Right lobe of liver (tissue), 6 donors: ENCODE measurements at regions not wholly inside any gene's neighbourhood (a gene's known extent, or its start where the extent isn't known, plus 50 kb on each side); places are given as distances from the start of the nearest gene placed in this dataset.

ENCODE experiments used
- ATAC-seq, 4 donors: fragments of 200-7000 bp; cut with Tn5 transposase; one replicate each; pipeline ENCODE4 v1.9.1; 2020; ENCODE audit warnings: mild to moderate bottlenecking in 4 of 4, moderate library complexity in 4 of 4
- DNase-seq, 3 donors: peaks; one replicate each; pipeline ENCODE4 v3.0.0-alpha.2; 2020
- H3K27ac ChIP-seq, 3 donors: fragments of 200-600 bp; one replicate each; pipeline ENCODE4 v1.8.0; 2022
- H3K27me3 ChIP-seq, 2 donors: fragments of 200-600 bp; one replicate each; pipeline ENCODE4 v1.8.0; 2022
- H3K36me3 ChIP-seq, 4 donors: fragments of 200-600 bp; sonication (generic) in 1 of 4; one replicate each; pipeline versions ENCODE4 v1.5.1 to v1.8.0; 2017 to 2022; ENCODE audit warnings: control low read depth in 1 of 4
- H3K4me1 ChIP-seq, 4 donors: fragments of 200-600 bp; sonication (generic) in 1 of 4; one replicate each; pipeline versions ENCODE4 v1.5.1 to v1.8.0; 2017 to 2022; ENCODE audit warnings: control low read depth in 1 of 4
- H3K4me3 ChIP-seq, 3 donors: fragments of 200-600 bp; one replicate each; pipeline ENCODE4 v1.8.0; 2022
- H3K9me3 ChIP-seq, 4 donors: fragments of 200-600 bp; sonication (generic) in 1 of 4; one replicate each; pipeline versions ENCODE4 v1.5.1 to v1.8.0; 2017 to 2022; ENCODE audit warnings: control low read depth in 1 of 4
- POLR2A ChIP-seq: fragments of 450-650 bp; IDR thresholded peaks from one replicate; pipeline ENCODE4 v1.6.1; 2017; ENCODE audit warnings: antibody characterized with exemption, mild to moderate bottlenecking
- WGBS: methylation state at CpG from one replicate; pipeline ENCODE4 v1.1.6; 2018; ENCODE audit warnings: low coverage, low lambda C conversion rate; ENCODE audit not compliant: insufficient coverage; ENCODE audit errors: missing lambda C conversion rate; 5-methylcytosine and 5-hydroxymethylcytosine counted together
- intact Hi-C, 2 donors: fragments of 100-400 bp; cut with DNase I; formaldehyde crosslinking; loops; one replicate each; pipeline versions ENCODE4 v1.11.2 to v1.14.1; 2022
- TF ChIP-seq, protein P1 (sequence below), 4 donors: fragments of 200-600 bp in 3 of 4; fragments of 450-650 bp in 1 of 4; IDR thresholded peaks; one replicate each; pipeline versions ENCODE4 v1.5.1 to v1.8.0; 2016 to 2022; ENCODE audit warnings: antibody characterized with exemption in 4 of 4, mild to moderate bottlenecking in 2 of 4
- donor health status: DM: no; HTN: yes; CAD: no.
- donor health status: DM: no; HTN: no; CAD: no.
- donor health status: DM: no; HTN: no; CAD: no.
- donor health status: DM: no; HTN: yes; CAD: no.
- donor health status: DM: no; HTN: yes; CAD: no.

- Histone ChIP-seq H3K27me3 (no peaks in the 10 kb centered on the region), H3K9me3 (no peaks in the 10 kb centered on the region), H3K4me3 (no peak overlapping the region), H3K27ac (no peak overlapping the region), H3K36me3 (no peaks in the 10 kb centered on the region), H3K4me1 (no peaks in the 10 kb centered on the region)
- WGBS: 71% methylated on average over 5 of the region's 5 CpGs
- DNase-seq: no peak
- TF ChIP-seq, protein P1, sequence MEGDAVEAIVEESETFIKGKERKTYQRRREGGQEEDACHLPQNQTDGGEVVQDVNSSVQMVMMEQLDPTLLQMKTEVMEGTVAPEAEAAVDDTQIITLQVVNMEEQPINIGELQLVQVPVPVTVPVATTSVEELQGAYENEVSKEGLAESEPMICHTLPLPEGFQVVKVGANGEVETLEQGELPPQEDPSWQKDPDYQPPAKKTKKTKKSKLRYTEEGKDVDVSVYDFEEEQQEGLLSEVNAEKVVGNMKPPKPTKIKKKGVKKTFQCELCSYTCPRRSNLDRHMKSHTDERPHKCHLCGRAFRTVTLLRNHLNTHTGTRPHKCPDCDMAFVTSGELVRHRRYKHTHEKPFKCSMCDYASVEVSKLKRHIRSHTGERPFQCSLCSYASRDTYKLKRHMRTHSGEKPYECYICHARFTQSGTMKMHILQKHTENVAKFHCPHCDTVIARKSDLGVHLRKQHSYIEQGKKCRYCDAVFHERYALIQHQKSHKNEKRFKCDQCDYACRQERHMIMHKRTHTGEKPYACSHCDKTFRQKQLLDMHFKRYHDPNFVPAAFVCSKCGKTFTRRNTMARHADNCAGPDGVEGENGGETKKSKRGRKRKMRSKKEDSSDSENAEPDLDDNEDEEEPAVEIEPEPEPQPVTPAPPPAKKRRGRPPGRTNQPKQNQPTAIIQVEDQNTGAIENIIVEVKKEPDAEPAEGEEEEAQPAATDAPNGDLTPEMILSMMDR (IDR thresholded peaks at IDR 0.05): no peak
- no peak for TF ChIP-seq POLR2A
- ATAC-seq: no peak
- intact Hi-C loops: no loop called here
These were observed 123.6 kb upstream of the RGMA start for GRCh38 chr15:93212578-93212977.

DNA sequence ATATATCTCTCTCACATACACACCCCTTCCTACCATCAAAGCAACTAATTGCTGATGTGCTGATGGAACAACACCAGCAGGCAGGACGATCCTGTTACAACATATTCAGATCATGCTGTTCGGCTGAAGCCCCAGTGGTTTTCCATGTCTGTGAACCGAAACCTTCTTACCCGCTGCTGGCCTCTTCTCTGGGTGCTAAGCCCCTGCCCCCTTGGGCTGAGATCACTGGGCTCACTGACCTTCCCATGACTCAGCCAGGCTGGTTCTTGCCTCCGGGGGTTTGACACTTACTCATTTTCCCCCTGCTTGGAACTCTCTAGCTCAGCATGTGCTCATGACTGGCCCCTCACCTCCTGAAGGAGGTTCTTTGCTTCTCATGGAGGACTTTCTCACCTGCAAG is 122.0 kb upstream of the RGMA start:
- no peaks in the 10 kb centered on the region for H3K36me3 ChIP-seq
- no peaks in the 10 kb centered on the region for H3K27me3 ChIP-seq
- WGBS: 14% methylated on average over 2 of the region's 5 CpGs
- ATAC-seq: no peak
- H3K4me1 ChIP-seq: no peaks in the 10 kb centered on the region
- H3K9me3 ChIP-seq: no peaks in the 10 kb centered on the region
- TF ChIP-seq, protein P1 (IDR thresholded peaks at IDR 0.05): no peak
- no peak for TF ChIP-seq POLR2A
- no peak overlapping the region for H3K4me3 ChIP-seq
- intact Hi-C loops: no loop called here
- DNase-seq: no peak
- H3K27ac ChIP-seq: no peak overlapping the region

- Histone ChIP-seq H3K9me3 (no peaks in the 10 kb centered on the region), H3K36me3 (no peaks in the 10 kb centered on the region), H3K27me3 (no peaks in the 10 kb centered on the region), H3K4me1 (no peaks in the 10 kb centered on the region), H3K27ac (no peak overlapping the region), H3K4me3 (no peak overlapping the region)
- ATAC-seq: no peak
- 57% methylated on average over 11 of the region's 11 CpGs for WGBS
- TF ChIP-seq, protein P1 (IDR thresholded peaks at IDR 0.05): no peak
- TF ChIP-seq POLR2A: no peak
- no peak for DNase-seq
- intact Hi-C loops: no loop called here
These were observed 120.9 kb upstream of the RGMA start for GRCh38 chr15:93209690-93210445.

DNA sequence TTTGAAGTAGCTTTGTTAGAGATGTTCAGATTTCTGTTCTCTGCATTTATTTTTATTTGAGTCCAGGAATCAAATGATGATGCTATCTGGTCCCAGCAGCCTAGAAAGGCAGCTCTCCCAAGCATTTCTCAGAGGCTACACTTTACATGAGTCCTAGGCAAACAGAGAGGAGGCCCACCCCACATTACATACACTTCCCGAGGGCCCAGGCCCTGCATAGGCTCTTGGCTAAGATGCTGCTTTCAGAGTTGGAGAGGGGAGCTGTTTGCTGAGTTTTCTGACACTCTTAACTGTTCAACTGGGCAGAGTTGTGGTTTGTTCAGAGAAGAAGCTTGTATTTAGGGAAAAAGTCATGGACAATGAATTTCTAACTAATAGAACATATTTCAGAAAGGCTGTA is 117.9 kb upstream of the RGMA start:
- H3K36me3 ChIP-seq: no peaks in the 10 kb centered on the region
- H3K27me3 ChIP-seq: no peaks in the 10 kb centered on the region
- 23% methylated on average over 1 of the region's 1 CpG for WGBS
- H3K4me3 ChIP-seq: no peak overlapping the region
- TF ChIP-seq POLR2A: no peak
- no peaks in the 10 kb centered on the region for H3K4me1 ChIP-seq
- DNase-seq: no peak
- intact Hi-C loops: no loop called here
- H3K9me3 ChIP-seq: no peaks in the 10 kb centered on the region
- no peak for ATAC-seq
- H3K27ac ChIP-seq: no peak overlapping the region

DNA sequence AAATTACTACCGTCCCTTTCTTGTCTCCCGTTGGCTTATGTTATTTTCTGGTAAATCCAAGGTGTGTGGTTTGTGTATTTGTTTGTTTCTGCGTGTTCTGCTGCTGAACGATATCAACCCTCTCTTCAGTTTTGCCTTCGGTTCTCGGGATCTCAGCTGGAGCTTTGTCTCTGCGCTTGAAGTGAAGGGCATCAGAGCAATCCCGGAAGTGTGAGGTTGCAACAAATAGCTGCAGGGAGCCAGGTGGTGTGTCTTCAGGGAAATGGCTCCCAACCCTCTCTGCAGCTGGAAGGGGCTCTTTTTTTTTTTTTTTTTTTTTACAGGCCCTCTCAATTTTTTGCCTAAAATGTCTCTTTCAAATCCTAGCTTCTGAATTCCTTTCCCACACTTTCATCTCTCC is 116.4 kb upstream of the RGMA start:
- Histone ChIP-seq H3K4me1 (no peaks in the 10 kb centered on the region), H3K36me3 (no peaks in the 10 kb centered on the region), H3K27ac (no peak overlapping the region), H3K27me3 (no peaks in the 10 kb centered on the region), H3K9me3 (no peaks in the 10 kb centered on the region), H3K4me3 (no peak overlapping the region)
- ATAC-seq (no peak), DNase-seq (no peak)
- intact Hi-C loops: no loop called here
- TF ChIP-seq, protein P1 (IDR thresholded peaks at IDR 0.05): no peak
- TF ChIP-seq POLR2A: no peak
- WGBS: 51% methylated on average over 8 of the region's 8 CpGs
